ENCODE measurements at regions not wholly inside any gene's neighbourhood (a gene's known extent, or its start where the extent isn't known, plus 50 kb on each side); places are given as distances from the start of the nearest gene placed in this dataset.
A peak's percentile ranks its signal among the peaks of the same experiment; 100 is the strongest.

DNA sequence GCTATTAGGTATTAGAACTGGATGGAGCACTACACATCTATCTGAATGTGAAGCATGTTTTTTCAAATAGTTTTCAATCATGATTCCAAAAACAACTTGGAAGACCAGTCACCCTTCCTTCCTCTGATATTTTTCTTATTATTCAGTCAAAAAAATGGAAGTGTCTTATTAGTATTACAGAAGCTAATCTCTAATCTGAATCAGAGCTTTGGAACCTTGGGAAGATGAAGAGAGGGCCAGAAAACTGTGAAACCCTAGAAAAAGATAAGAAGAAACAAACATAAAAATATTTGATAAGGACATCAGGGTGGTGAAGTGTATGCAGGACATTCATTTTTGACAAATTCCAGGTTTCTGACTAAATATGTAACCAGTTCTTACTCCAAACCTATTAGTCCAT, 166.3 kb upstream of the PRSS16 start:
- Mint-ChIP-seq H3K9me3 (no peaks in the 10 kb centered on the region), H3K4me3 (no peak overlapping the region), H3K27ac (no peak overlapping the region), H3K36me3 (no peaks in the 10 kb centered on the region), H3K27me3 (peaks cover 52% of the 10 kb centered on the region), H3K4me1 (no peaks in the 10 kb centered on the region)
- no peak for DNase-seq

DNA sequence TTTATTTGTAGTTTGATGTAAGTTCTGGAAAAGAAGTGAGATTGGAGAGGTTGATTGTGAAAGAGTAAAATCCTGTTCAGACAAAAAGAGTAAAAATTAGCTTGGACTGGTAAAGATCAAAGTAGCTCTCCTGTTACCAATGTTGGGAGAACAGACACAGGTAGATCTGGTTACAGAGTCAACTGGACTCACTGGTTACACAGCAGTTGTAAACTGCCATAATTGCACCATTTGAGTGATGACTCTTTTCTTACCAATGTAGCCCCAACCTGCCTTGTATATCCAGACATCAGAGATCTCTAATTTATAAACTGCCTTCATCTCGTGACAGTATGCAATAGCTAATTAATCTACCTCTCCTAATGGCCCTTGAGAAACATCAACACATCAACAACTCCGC, 165.6 kb upstream of the PRSS16 start:
- H3K36me3 Mint-ChIP-seq = no peaks in the 10 kb centered on the region
- peaks cover 49% of the 10 kb centered on the region for H3K27me3 Mint-ChIP-seq

DNA sequence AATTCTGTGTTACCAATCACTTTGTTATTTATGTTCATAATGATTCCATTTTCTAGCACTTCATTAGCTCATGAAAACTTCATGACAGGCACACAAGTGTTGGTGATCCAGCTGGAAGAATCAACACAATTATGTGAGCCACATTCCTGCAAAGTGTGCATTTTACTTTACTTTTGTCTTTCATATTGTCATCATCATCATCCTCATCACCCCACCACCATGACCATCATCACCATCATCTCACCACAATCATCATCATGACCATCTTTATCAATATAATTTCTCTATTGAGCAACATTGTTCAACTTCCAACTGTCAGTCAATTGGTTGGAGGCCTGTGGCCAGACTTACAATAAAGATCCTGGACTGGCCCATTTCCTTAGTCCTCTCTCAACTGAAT, 159.4 kb upstream of the PRSS16 start:
- no peak for DNase-seq
- Mint-ChIP-seq H3K4me3 (no peak overlapping the region), H3K9me3 (no peaks in the 10 kb centered on the region), H3K36me3 (no peaks in the 10 kb centered on the region), H3K4me1 (peaks cover 12% of the 10 kb centered on the region), H3K27me3 (peaks cover 63% of the 10 kb centered on the region), H3K27ac (no peak overlapping the region)

More for the DNA sequence above, 165.6 kb upstream of the PRSS16 start:
- H3K9me3 Mint-ChIP-seq = no peaks in the 10 kb centered on the region
- no peak for DNase-seq
- H3K4me1 Mint-ChIP-seq = no peaks in the 10 kb centered on the region
- no peak overlapping the region for H3K4me3 Mint-ChIP-seq
- H3K27ac Mint-ChIP-seq = no peak overlapping the region

DNA sequence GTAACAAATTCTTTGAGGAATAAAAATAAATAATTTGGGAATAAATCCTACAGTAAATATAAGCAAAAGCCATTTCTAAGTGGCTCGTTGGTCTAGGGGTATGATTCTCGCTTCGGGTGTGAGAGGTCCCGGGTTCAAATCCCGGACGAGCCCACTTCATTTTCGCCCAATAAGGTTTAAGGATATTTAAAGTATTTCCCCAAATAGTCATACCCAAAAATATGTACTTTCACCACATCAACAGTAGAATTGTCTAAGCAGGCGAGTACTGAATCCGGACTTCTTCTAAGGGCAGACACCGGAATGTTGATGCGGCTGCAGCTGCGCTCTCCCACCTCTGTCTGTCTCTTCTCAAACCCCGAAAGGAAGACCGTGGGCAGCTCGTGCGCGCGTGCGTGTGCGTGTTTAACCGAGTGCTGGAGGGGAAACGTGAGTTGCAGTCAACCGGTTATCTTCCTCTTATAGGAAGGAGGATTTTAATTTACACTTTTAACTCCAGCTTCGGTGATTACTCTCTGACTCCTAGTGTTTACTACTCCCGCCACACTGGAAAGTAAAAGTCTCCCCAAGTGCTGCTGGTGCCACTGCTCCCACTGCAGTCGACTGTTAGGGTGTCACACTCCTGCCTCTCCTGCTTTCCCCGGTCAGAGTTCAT, 155.7 kb upstream of the PRSS16 start:
- H3K4me3 Mint-ChIP-seq = peak overlapping the region; percentile 77
- H3K9me3 Mint-ChIP-seq = peaks cover 4% of the 10 kb centered on the region
- no peaks in the 10 kb centered on the region for H3K36me3 Mint-ChIP-seq

DNA sequence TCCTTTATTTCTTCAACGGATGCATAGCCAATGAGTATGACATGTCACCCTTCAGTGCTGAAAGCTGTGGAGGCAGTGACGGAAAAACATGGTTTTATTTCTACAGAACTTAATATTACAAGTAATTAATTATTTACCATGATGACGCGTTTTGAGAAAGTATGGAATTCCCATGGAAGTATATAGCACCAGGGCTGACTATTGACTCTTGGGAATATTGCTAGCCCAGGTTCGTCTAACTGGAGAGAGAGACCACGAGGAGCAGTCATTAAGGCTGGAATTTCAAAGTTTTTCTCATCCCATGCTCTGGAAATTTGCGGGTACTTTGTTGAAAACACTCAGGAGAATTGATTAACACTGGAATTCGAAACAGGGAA, 155.2 kb upstream of the PRSS16 start:
- H3K4me3 Mint-ChIP-seq = peak overlapping the region; percentile 77
- H3K27me3 Mint-ChIP-seq = peaks cover 87% of the 10 kb centered on the region
- peaks cover 17% of the 10 kb centered on the region for H3K4me1 Mint-ChIP-seq
- peaks cover 6% of the 10 kb centered on the region for H3K9me3 Mint-ChIP-seq
- DNase-seq = no peak
- peaks cover 3% of the 10 kb centered on the region for H3K36me3 Mint-ChIP-seq
- no peak overlapping the region for H3K27ac Mint-ChIP-seq

More for the DNA sequence above, 155.7 kb upstream of the PRSS16 start:
- peak overlapping the region; percentile 65 for H3K27ac Mint-ChIP-seq
- peaks cover 12% of the 10 kb centered on the region for H3K4me1 Mint-ChIP-seq
- peak; percentile 58 for DNase-seq
- peaks cover 87% of the 10 kb centered on the region for H3K27me3 Mint-ChIP-seq

DNA sequence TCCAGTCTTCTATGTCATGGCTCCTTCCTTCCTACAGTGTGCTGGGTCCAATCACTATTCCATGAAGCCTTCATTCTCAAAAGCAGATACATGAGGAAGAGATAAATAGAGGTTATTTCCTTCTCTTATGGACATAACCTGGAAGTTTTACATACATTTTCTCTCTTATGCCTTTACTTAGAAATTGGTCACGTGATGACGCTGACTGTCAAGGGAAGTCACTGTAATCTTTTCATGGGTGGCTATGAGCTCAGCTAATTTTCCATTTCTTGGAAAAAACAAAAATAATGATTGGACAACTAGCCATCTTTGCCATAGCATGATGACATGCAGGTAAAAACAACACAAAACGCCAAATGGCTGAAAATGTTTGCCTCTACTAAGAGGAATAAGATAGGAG, 151.6 kb upstream of the PRSS16 start:
- no peak overlapping the region for H3K4me3 Mint-ChIP-seq
- H3K27me3 Mint-ChIP-seq = peaks cover 79% of the 10 kb centered on the region
- H3K36me3 Mint-ChIP-seq = peaks cover 5% of the 10 kb centered on the region
- DNase-seq = no peak
- no peak overlapping the region for H3K27ac Mint-ChIP-seq
- H3K9me3 Mint-ChIP-seq = peaks cover 10% of the 10 kb centered on the region
- peaks cover 19% of the 10 kb centered on the region for H3K4me1 Mint-ChIP-seq

DNA sequence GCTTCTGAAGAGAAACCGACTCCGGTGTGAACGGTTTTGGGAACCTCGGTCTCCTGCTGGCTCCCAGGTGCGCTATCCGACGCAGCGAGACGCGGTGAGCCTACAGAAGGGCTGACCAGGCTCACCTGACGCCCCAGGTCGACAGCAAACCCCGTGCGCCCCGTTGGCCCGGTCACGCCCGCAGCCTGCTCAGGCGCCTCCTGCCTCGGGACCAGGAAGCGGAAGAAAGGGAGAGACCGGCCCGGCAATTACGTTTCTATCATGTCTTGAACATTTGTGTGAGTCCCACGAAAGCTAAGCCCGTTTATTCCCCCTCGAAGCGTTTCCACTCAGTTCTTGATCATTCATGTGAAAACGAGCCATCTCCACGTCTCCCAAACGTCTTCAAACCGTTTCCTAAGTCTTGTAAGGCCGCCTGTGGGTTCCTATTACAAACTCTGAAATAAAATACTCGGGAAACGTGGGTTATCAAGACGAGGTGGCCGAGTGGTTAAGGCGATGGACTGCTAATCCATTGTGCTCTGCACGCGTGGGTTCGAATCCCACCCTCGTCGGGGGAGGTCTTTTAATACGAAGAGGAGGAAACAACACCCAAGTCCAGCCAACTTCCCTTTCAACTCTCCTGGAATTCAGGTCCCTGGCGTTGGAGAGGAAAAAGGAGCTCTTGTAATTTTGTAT, 150.5 kb upstream of the PRSS16 start:
- Mint-ChIP-seq H3K36me3 (peaks cover 5% of the 10 kb centered on the region), H3K27me3 (peaks cover 69% of the 10 kb centered on the region), H3K27ac (peak overlapping the region; percentile 83), H3K4me3 (peak overlapping the region; percentile 82), H3K9me3 (peaks cover 10% of the 10 kb centered on the region), H3K4me1 (peaks cover 14% of the 10 kb centered on the region)
- peak; percentile 59 for DNase-seq

DNA sequence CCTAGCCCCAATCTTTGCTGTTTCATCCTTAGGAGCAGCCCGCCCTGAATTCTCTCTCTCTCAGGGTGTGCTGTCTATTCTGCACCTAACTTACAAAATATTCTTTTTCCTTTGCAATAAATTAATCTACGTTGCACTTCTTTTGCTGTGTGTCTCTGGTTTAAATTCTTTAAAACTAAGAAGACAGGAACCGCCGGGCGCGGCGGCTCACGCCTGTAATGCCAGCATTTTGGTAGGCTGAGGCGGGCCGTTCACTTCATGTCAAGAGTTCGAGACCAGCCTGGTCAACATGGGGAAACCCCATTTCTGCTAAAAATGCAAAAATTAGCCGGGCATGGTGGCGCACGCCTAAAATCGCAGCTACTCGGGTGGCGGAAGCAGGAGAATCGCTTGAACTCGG, 148.5 kb upstream of the PRSS16 start:
- DNase-seq = no peak
- peaks cover 5% of the 10 kb centered on the region for H3K36me3 Mint-ChIP-seq
- H3K4me3 Mint-ChIP-seq = no peak overlapping the region
- peaks cover 10% of the 10 kb centered on the region for H3K9me3 Mint-ChIP-seq
- no peak overlapping the region for H3K27ac Mint-ChIP-seq
- peaks cover 63% of the 10 kb centered on the region for H3K27me3 Mint-ChIP-seq
- H3K4me1 Mint-ChIP-seq = peaks cover 7% of the 10 kb centered on the region

DNA sequence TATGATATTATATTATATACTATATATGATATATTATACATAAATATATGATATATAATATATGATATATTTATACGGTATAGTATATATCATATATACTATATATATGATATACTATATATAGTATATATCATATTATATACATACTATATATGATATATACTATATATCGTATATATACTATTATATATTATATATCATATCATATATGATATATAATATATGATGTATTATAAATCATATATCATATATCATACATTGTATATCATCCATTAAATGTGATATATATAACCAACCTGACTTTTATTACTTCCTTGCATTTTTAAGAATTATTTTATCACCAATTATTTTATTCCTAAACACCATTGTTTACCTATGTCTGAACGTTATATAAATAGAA, 146.6 kb upstream of the PRSS16 start:
- H3K4me3 Mint-ChIP-seq = no peak overlapping the region
- peaks cover 5% of the 10 kb centered on the region for H3K36me3 Mint-ChIP-seq
- no peak for DNase-seq
- peaks cover 8% of the 10 kb centered on the region for H3K9me3 Mint-ChIP-seq
- no peak overlapping the region for H3K27ac Mint-ChIP-seq
- H3K27me3 Mint-ChIP-seq = peaks cover 53% of the 10 kb centered on the region
- H3K4me1 Mint-ChIP-seq = peaks cover 7% of the 10 kb centered on the region

DNA sequence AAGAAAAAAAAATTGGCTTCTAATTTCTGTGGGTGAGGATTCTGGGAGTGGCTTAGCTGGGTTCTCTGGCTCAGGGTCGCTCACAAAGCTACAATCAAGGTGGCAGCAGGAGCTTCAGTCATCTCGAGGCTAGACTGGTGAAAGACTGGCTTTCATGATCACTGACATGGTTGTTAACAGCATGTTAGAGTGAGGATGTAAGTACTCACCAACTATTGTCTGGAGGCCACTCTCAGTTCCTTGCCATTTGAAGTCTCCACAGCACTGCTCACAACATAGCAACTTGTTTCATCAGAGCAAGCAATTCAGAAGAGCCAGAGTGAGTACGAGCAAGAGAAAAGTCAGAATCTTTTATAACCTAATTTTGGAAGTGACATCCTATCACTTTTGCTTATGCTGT, 145.7 kb upstream of the PRSS16 start:
- peaks cover 7% of the 10 kb centered on the region for H3K9me3 Mint-ChIP-seq
- no peak overlapping the region for H3K4me3 Mint-ChIP-seq
- H3K4me1 Mint-ChIP-seq = peaks cover 7% of the 10 kb centered on the region
- no peak overlapping the region for H3K27ac Mint-ChIP-seq
- H3K27me3 Mint-ChIP-seq = peaks cover 44% of the 10 kb centered on the region
- DNase-seq = no peak
- H3K36me3 Mint-ChIP-seq = peaks cover 5% of the 10 kb centered on the region

DNA sequence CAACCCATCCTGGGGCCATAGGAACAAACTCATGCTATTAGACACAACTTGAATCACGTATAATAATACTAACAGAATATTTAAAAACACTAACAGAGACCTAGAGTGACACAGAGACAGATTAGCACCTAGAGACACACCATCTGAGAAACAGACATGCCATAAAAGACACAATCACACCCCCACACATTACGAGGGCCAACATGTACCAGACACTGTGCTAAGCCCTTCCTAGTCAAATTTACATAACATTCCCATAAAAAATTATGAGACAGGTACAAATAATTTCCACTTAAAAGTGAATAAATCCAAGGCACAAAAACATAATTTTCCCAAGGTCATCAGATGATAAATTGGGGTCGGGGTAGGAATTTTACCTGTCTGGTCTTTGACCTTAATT, 141.1 kb upstream of the PRSS16 start:
- H3K27me3 Mint-ChIP-seq = peaks cover 35% of the 10 kb centered on the region
- H3K36me3 Mint-ChIP-seq = no peaks in the 10 kb centered on the region

DNA sequence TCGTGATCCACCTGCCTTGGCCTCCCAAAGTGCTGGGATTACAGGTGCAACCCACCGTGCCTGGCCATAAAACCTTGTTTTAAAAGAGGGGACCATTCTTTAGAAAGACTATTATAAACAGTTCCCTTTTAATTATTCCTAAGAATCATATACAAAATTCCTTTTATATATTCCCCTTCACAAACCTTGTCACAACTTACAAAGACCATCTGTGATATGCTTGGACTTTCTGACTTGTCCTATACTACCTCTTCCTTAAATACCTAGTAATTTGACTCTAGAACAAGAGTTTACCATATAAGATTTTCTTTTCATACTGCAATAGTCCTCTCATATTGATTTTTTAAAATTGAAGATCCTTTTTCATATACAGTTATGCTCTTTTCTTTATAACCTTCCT, 135.8 kb upstream of the PRSS16 start:
- no peak overlapping the region for H3K27ac Mint-ChIP-seq
- H3K4me1 Mint-ChIP-seq = no peaks in the 10 kb centered on the region
- DNase-seq = no peak
- H3K27me3 Mint-ChIP-seq = peaks cover 33% of the 10 kb centered on the region
- peaks cover 4% of the 10 kb centered on the region for H3K36me3 Mint-ChIP-seq
- peaks cover 2% of the 10 kb centered on the region for H3K9me3 Mint-ChIP-seq
- no peak overlapping the region for H3K4me3 Mint-ChIP-seq

More for the DNA sequence above, 141.1 kb upstream of the PRSS16 start:
- no peak for DNase-seq
- Mint-ChIP-seq H3K4me1 (no peaks in the 10 kb centered on the region), H3K27ac (no peak overlapping the region), H3K9me3 (no peaks in the 10 kb centered on the region), H3K4me3 (no peak overlapping the region)

DNA sequence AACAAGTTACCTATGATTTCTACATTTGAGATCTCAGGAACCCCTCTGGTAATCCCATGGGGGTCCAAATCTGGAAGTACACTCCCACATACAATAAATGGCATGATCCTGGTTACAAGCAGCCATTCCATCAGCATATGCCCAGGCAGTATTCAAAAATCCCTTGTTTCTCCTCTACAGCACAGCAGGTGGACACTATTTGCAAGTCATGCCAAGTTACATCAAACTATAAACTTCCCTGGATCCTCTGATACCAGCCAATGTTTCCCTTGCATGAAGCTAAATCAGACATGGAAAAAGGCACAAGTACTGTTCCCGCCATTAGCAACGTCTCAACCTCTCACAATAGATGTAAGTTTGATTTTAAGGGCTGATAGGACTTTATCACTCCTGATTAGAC, 134.5 kb upstream of the PRSS16 start:
- no peak overlapping the region for H3K4me3 Mint-ChIP-seq
- H3K27me3 Mint-ChIP-seq = peaks cover 28% of the 10 kb centered on the region
- DNase-seq = no peak
- no peaks in the 10 kb centered on the region for H3K4me1 Mint-ChIP-seq
- no peak overlapping the region for H3K27ac Mint-ChIP-seq
- H3K9me3 Mint-ChIP-seq = peaks cover 2% of the 10 kb centered on the region
- peaks cover 4% of the 10 kb centered on the region for H3K36me3 Mint-ChIP-seq

DNA sequence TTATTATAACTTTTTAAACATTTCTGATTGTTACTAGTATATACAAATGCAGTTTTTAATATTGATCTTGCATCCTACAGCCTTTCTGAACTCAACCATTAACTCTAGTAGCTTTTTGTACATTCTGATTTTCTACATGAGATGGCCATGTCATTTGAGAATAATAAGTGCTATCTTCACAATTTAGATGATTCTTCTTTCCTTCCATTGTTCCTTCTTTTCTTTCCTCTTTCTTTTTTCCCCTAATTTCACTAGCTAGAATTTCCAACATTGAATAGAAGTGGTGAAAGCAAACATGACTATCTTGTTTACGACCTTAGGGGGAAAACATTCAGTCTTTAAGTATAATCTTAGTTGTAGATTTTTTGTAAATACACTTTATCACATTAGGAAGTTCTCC, 128.2 kb upstream of the PRSS16 start:
- Mint-ChIP-seq H3K9me3 (no peaks in the 10 kb centered on the region), H3K27ac (no peak overlapping the region), H3K4me1 (peaks cover 5% of the 10 kb centered on the region), H3K36me3 (no peaks in the 10 kb centered on the region), H3K27me3 (peaks cover 10% of the 10 kb centered on the region), H3K4me3 (no peak overlapping the region)
- DNase-seq = no peak

DNA sequence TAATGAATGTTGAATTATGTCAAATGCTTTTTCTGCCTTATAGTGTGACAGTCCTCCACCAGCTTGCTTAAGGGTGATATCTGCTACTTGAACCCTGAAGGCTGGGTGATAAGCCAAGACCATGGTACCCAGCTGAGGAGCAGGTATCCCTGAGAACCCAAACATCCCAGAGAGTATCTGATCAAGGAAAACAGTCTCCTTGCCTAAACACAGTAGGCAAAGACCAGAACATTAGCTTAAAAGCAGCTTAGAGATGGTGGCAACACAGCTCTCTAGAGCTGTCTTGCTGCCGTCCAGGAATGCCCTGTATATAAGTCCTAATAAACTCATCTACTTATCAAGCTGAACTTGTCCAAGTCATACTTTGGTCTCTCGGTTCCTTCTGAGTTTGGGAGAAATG, 127.7 kb upstream of the PRSS16 start:
- Mint-ChIP-seq H3K36me3 (no peaks in the 10 kb centered on the region), H3K27me3 (peaks cover 10% of the 10 kb centered on the region), H3K9me3 (no peaks in the 10 kb centered on the region), H3K4me3 (no peak overlapping the region), H3K27ac (no peak overlapping the region), H3K4me1 (peaks cover 5% of the 10 kb centered on the region)
- DNase-seq = no peak

DNA sequence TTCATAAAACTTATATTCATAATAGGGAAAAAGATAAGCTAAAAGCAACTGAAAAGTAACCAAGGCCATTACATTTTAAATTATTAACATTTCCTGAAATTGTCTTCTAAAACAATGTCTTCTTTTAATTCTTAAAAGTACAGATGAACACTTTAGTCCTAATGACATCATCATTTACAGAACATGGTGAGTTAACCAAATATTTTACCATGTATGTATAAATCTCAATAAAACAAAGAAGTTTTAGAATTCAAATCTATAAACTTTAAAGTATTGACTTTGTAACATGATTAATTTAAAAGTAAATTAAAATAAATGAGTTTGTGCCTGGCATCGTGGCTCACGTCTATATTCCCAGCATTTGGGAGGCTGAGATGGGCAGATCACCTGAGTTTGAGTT, 125.9 kb upstream of the PRSS16 start:
- no peaks in the 10 kb centered on the region for H3K36me3 Mint-ChIP-seq
- H3K27me3 Mint-ChIP-seq = peaks cover 10% of the 10 kb centered on the region
- no peak overlapping the region for H3K4me3 Mint-ChIP-seq
- no peak overlapping the region for H3K27ac Mint-ChIP-seq
- no peak for DNase-seq
- H3K9me3 Mint-ChIP-seq = no peaks in the 10 kb centered on the region
- H3K4me1 Mint-ChIP-seq = peaks cover 8% of the 10 kb centered on the region

Data from activated naive CD8-positive, alpha-beta T cell treated with anti-CD3 and anti-CD28 coated beads for 36 hours (primary cell).